H1 (cell line): ENCODE measurements at regions not wholly inside any gene's neighbourhood (a gene's known extent, or its start where the extent isn't known, plus 50 kb on each side); places are given as distances from the start of the nearest gene placed in this dataset.

Source experiments
- CTBP2 ChIP-seq: IDR thresholded peaks from 2 replicates; pipeline ENCODE4 v1.7.0; 2011; ENCODE audit warnings: borderline replicate concordance, mild to moderate bottlenecking, moderate library complexity, mixed read lengths, low read length; ENCODE audit not compliant: insufficient read depth, insufficient read length
- MAX ChIP-seq: IDR thresholded peaks from 2 replicates; pipeline ENCODE4 v1.6.1; 2012; ENCODE audit warnings: inconsistent platforms

GRCh38 chr2:145824384-145824783, 1304.5 kb upstream of the ZEB2 start (continued):
- TF ChIP-seq MAX (no peak), CTBP2 (no peak)
